ENCODE measurements at regions not wholly inside any gene's neighbourhood (a gene's known extent, or its start where the extent isn't known, plus 50 kb on each side); places are given as distances from the start of the nearest gene placed in this dataset.
A peak's percentile ranks its signal among the peaks of the same experiment; 100 is the strongest.

GRCh38 chr2:166625670-166626069, 131.6 kb upstream of the SCN7A start:
- H2BK120ac ChIP-seq (ENCODE audit: low read depth, low read length), result no peak overlapping the region
- in situ Hi-C loops (cut with MboI; ENCODE audit: low sequenced_read_pairs), result no loop called here
- dilution Hi-C loops (cut with HindIII; ENCODE audit: low sequenced_read_pairs, unreplicated experiment), result no loop called here
- WGBS, 2 experiments (ENCODE audit: extremely low coverage in 2 of 2, insufficient read length in 1 of 2), result no CpG with 5 or more reads among the region's 1 CpG
- H3K4ac ChIP-seq (ENCODE audit: low read depth, low read length), result no peak overlapping the region
- no peak overlapping the region for H3K23ac ChIP-seq (ENCODE audit: low read depth, low read length)
- CTCF ChIA-PET, result interaction anchor here (0.6 to 0.7 kb wide), 2 partner anchors 8 to 1273 kb away, joined by 3 read pairs; no protein-coding TSS in a partner anchor
- H3K9me1 ChIP-seq (ENCODE audit: insufficient read depth, low read length), result no peaks in the 10 kb centered on the region
- H2BK20ac ChIP-seq (ENCODE audit: low read depth, low read length), result no peak overlapping the region
- H3K36me3 ChIP-seq (ENCODE audit: control insufficient read depth, insufficient read depth, low read length), result no peaks in the 10 kb centered on the region
- no peak overlapping the region for H3K4me2 ChIP-seq (ENCODE audit: low read depth, low read length)
- H2BK5ac ChIP-seq (ENCODE audit: low read depth, low read length, poor library complexity, severe bottlenecking), result no peak overlapping the region
- H2AFZ ChIP-seq (replicated peaks; ENCODE audit: low read length, poor library complexity), result no peak overlapping the region
- ATAC-seq (ENCODE audit: low read depth), result no peak
- no peak overlapping the region for H3K18ac ChIP-seq (ENCODE audit: low read depth, low read length)
- no peak overlapping the region for H3K4me3 ChIP-seq (ENCODE audit: insufficient read depth, low read depth, low read length)
- H3K79me1 ChIP-seq (ENCODE audit: low read depth in 1 of 2, low read length in 2 of 2), result no peaks in the 10 kb centered on the region
- H3K56ac ChIP-seq (ENCODE audit: extremely low read depth, insufficient read depth, low read length), result no peak overlapping the region
- no peak overlapping the region for H4K5ac ChIP-seq (ENCODE audit: low read depth, low read length)
- BruUV-seq (replicated peaks), result no TSS peak
- H3K9me3 ChIP-seq (ENCODE audit: control insufficient read depth, insufficient read depth, low read length), result no peaks in the 10 kb centered on the region
- no peaks in the 10 kb centered on the region for H3K4me1 ChIP-seq (ENCODE audit: control insufficient read depth, insufficient read depth, low read length)
- DNase-seq, result peak; percentile 6
- TF ChIP-seq NFE2L2 (IDR thresholded peaks at IDR 0.05; ENCODE audit: low read depth, low read length) (no peak), RFX5 (IDR thresholded peaks at IDR 0.05; ENCODE audit: low read depth, low read length) (no peak), ELK1 (IDR thresholded peaks at IDR 0.05; ENCODE audit: borderline replicate concordance, low read depth, low read length) (no peak), RCOR1 (IDR thresholded peaks at IDR 0.05; ENCODE audit: insufficient replicate concordance, low read length) (no peak), BHLHE40 (IDR thresholded peaks at IDR 0.05; ENCODE audit: low read depth, low read length) (no peak), CHD1 (IDR thresholded peaks at IDR 0.05; ENCODE audit: low read depth, low read length) (no peak), MAZ (IDR thresholded peaks at IDR 0.05; ENCODE audit: borderline replicate concordance, low read depth, low read length) (no peak), FOS (IDR thresholded peaks at IDR 0.05; ENCODE audit: low read depth, low read length) (no peak), CTCF (conservative IDR thresholded peaks at IDR 0.05; ENCODE audit: low read depth, low read length) (no peak), CEBPB (IDR thresholded peaks at IDR 0.05; ENCODE audit: low read depth, low read length) (no peak), POLR2A (IDR thresholded peaks at IDR 0.05; ENCODE audit: low read depth, low read length) (no peak), RAD21 (IDR thresholded peaks at IDR 0.05; ENCODE audit: low read length) (no peak), USF2 (IDR thresholded peaks at IDR 0.05; ENCODE audit: low read depth, low read length) (no peak), MXI1 (IDR thresholded peaks at IDR 0.05; ENCODE audit: borderline replicate concordance, low read depth, low read length) (no peak), MAFK (IDR thresholded peaks at IDR 0.05; ENCODE audit: low read depth, low read length) (no peak), SMC3 (IDR thresholded peaks at IDR 0.05; ENCODE audit: low read depth, low read length) (no peak)
- H3K27ac ChIP-seq (ENCODE audit: insufficient read depth, low read length), result no peak overlapping the region
- H4K8ac ChIP-seq (ENCODE audit: low read depth in 2 of 2, low read length in 2 of 2), result no peak overlapping the region
- no peaks in the 10 kb centered on the region for H4K20me1 ChIP-seq (ENCODE audit: insufficient read depth, low read length)
- POLR2A ChIA-PET (ENCODE audit: unreplicated experiment), result no interaction called here
- H3K9ac ChIP-seq (ENCODE audit: low read depth, low read length), result no peak overlapping the region
- no peak overlapping the region for H2BK15ac ChIP-seq (ENCODE audit: low read depth, low read length)
- H2AK9ac ChIP-seq (replicated peaks; ENCODE audit: low read depth, low read length, poor library complexity), result no peak overlapping the region
- intact Hi-C loops (cut with micrococcal nuclease), result no loop called here
- no peaks in the 10 kb centered on the region for H3K27me3 ChIP-seq (ENCODE audit: control insufficient read depth, insufficient read depth, low read length)
- H3K14ac ChIP-seq (replicated peaks; ENCODE audit: low read depth, low read length), result no peak overlapping the region
- no peak overlapping the region for H4K91ac ChIP-seq (ENCODE audit: insufficient read depth, low read depth, low read length)
- no peak overlapping the region for H2AK5ac ChIP-seq (ENCODE audit: low read depth, low read length)
